ENCODE measurements at regions not wholly inside any gene's neighbourhood (a gene's known extent, or its start where the extent isn't known, plus 50 kb on each side); places are given as distances from the start of the nearest gene placed in this dataset.

DNA sequence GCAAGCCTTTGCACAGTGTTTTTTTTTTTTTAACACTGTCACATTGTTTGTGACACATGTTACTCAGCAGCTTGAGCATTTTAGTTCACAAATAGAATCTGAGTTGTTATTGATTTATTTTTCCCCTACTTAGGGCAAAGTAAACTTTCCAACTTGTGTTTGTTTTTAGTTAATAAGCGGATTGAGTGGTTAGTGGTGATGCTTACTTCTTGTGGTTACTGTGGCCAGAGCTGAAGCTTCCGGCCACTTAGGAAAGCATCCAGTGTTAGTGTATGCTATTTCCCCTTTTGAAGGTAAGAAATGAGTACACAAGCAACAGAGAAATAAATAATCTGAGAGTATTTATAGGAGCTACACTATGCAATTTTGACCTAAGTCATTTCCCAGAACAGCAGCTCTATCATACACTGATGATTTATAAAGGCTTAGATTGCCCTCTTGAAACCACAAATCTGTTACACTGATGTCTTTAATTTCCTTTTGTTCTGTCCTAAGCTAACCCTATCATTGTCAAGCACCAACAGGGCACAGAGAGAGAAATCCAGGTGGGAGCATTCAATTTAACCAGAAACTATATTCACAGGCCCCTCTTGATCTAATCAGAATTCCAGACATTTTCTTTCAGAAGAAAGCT, 2464.6 kb downstream of the PCDH7 start:
- Histone ChIP-seq H3K9ac (ENCODE audit: low read depth, low read length) (no peak overlapping the region), H3K9me3 (ENCODE audit: control insufficient read depth, insufficient read depth, low read length) (no peaks in the 10 kb centered on the region), H3K36me3 (ENCODE audit: insufficient read depth, low read length) (no peaks in the 10 kb centered on the region), H3K4me1 (ENCODE audit: insufficient read depth, low read length) (no peaks in the 10 kb centered on the region)

DNA sequence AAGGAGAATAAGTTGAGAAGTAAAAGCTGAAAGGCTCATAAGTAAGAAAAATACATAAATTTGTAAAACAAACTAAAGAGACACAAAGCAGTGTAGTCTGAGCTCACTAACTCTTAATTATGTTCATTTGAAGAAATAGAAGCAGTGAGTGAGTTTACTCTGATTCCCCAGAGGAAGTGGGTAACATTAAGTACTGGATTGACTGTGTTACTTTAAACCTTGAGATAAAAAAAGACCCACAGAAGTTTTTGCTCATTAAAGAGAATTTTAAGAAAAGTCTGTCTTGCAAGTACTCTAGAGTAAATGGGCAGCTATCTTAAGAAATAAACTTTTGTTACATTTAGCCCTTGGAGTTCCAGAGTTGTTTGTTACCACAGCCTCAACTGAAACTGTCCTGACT, 2466.9 kb downstream of the PCDH7 start:
- Histone ChIP-seq H3K4me1 (ENCODE audit: insufficient read depth, low read length) (no peaks in the 10 kb centered on the region), H3K9me3 (ENCODE audit: control insufficient read depth, insufficient read depth, low read length) (no peaks in the 10 kb centered on the region), H3K36me3 (ENCODE audit: insufficient read depth, low read length) (no peaks in the 10 kb centered on the region), H3K9ac (ENCODE audit: low read depth, low read length) (no peak overlapping the region)

DNA sequence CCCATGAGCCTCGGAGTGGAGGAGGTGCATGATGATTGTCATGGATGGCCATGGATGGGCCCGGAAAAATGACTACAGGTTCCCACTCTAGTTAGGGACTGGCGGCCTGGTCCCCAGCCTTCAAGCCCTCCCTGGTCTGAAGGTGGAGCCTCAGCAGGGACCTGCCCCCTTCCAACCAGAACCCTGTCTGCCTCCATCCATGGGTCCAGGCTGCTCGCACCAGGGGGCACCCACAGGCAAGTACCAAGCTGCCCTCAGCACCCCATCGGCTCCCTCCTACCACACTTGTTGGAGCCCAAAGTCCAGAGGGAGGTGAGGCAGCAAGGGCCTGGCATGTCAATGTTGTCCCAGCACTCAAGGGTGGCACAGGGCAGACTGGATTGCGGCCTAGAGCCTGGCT, 2468.6 kb downstream of the PCDH7 start:
- H3K4me1 ChIP-seq (ENCODE audit: insufficient read depth, low read length), result no peaks in the 10 kb centered on the region
- no peaks in the 10 kb centered on the region for H3K36me3 ChIP-seq (ENCODE audit: insufficient read depth, low read length)
- H3K9me3 ChIP-seq (ENCODE audit: control insufficient read depth, insufficient read depth, low read length), result no peaks in the 10 kb centered on the region
- H3K9ac ChIP-seq (ENCODE audit: low read depth, low read length), result no peak overlapping the region

DNA sequence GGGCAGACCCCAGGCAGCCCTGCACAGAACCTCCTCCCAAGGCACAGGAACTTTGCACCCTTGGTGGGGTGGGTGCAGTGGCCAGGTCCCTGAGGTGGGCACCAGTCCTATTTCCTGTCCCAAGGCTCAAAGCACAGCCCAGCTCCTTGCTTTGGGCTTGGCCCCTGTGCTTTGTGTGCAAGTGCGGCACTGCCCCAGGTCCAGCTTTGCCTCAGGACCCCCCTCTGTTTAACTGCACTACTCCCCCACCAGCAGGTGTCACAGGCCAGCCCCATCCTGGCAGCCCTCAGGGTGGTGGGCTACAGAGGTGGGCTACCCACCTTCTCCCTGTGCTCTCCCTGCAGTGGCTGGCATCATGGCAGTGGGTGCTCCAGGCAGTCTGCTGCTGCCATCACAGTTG, 2469.0 kb downstream of the PCDH7 start:
- Histone ChIP-seq H3K36me3 (ENCODE audit: insufficient read depth, low read length) (no peaks in the 10 kb centered on the region), H3K9me3 (ENCODE audit: control insufficient read depth, insufficient read depth, low read length) (no peaks in the 10 kb centered on the region), H3K9ac (ENCODE audit: low read depth, low read length) (no peak overlapping the region), H3K4me1 (ENCODE audit: insufficient read depth, low read length) (no peaks in the 10 kb centered on the region)

DNA sequence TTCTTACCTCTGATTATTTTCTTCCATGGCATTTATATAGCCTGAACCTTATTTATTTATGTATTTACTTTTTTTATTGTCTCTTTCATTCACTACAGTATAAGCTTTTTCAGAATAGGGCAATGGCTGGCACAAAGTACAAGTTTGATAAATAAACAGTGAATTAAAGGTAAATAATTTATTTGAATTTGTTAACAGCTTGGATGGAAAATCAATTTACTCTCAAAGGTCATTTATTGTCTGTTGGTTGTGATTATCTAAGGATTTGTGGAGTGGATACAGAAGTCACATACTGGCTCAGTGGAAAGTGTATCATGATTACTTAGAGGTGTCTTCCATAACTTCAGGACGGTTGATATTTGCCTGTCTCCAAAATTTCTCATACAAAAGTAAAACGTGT, 2472.9 kb downstream of the PCDH7 start:
- Histone ChIP-seq H3K36me3 (ENCODE audit: insufficient read depth, low read length) (no peaks in the 10 kb centered on the region), H3K4me1 (ENCODE audit: insufficient read depth, low read length) (no peaks in the 10 kb centered on the region), H3K9ac (ENCODE audit: low read depth, low read length) (no peak overlapping the region), H3K9me3 (ENCODE audit: control insufficient read depth, insufficient read depth, low read length) (no peaks in the 10 kb centered on the region)

DNA sequence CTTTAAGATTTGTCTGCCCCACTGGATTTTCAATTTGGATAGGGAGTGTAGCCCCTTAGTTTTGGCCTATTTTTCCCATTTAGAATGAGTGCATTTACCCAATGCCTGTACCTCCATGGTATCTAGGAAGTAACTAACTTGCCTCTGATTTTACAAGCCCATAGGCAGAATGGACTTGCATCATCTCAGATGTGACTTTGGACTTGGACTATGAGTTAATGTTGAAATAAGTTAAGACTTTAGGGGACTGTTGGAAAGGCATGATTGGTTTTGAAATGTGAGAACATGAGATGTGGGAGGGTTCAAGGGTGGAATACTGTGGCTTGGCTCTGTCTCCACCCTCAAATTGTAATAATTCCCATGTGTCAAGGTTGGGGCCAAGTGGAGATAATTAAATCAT, 2480.2 kb downstream of the PCDH7 start:
- H3K9ac ChIP-seq (ENCODE audit: low read depth, low read length), result no peak overlapping the region
- H3K4me1 ChIP-seq (ENCODE audit: insufficient read depth, low read length), result no peaks in the 10 kb centered on the region
- H3K9me3 ChIP-seq (ENCODE audit: control insufficient read depth, insufficient read depth, low read length), result no peaks in the 10 kb centered on the region; the same call in 1 of the 2 replicates
- no peaks in the 10 kb centered on the region for H3K36me3 ChIP-seq (ENCODE audit: insufficient read depth, low read length)

DNA sequence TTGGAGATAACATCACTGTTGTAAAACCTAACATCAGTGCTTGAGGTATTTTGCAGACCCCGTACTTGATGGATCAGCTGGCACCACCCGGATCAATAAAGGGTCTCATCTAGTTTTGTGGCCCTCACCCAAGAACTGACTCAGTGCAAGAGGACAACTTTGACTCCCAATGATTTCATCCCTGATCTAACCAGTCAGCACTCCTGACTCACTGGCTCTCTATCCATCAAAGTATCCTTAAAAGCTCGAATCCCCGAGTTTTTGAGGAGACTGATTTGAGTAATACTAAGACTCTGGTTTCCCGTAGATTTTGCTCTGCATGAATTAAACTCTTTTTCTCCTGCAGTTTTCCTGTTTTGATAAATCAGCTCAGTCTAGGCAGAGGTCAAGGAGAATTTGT, 2498.1 kb downstream of the PCDH7 start:
- Histone ChIP-seq H3K36me3 (ENCODE audit: insufficient read depth, low read length) (no peaks in the 10 kb centered on the region), H3K9me3 (ENCODE audit: control insufficient read depth, insufficient read depth, low read length) (no peaks in the 10 kb centered on the region), H3K9ac (ENCODE audit: low read depth, low read length) (no peak overlapping the region), H3K4me1 (ENCODE audit: insufficient read depth, low read length) (peaks cover 6% of the 10 kb centered on the region; the same call in 1 of the 2 replicates)

DNA sequence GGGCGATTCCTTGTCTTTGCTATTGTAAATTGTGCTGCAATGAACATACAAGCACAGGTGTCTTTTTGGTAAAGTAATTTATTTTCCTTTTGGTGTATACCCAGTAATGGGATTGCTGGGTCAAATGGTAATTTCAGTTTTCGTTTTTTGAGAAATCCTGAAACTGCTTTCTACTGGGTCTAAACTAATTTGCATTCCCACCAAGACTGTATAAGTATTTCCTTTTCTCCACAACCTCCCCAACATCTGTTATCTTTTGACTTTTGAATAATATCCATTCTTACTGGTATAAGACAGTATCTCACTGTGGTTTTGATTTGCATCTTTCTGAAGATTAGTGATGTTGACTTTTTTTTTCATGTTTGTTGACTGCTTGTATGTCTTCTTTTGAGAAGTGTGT, 2506.0 kb downstream of the PCDH7 start:
- H3K36me3 ChIP-seq (ENCODE audit: insufficient read depth, low read length), result no peaks in the 10 kb centered on the region
- H3K9me3 ChIP-seq (ENCODE audit: control insufficient read depth, insufficient read depth, low read length), result no peaks in the 10 kb centered on the region; the same call in none of the 2 replicates

DNA sequence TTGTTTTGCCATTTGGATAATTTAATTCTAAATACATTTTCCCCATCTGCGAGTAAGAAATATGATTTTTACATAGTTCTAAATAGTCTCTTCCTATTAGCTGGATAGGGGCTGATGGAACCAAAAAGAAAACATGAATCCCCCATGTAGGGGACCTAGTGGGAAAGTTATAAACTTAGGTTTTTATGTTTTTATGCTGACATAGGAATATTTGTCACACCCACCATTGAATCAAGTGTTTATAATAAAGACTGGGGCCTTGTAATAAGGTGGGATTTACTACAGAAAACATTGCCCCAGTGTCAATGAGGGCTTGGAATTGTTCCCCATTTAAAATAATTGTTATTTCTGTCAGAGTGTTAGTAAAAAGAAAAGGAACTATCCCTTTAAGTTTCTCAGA, 2506.6 kb downstream of the PCDH7 start:
- no peaks in the 10 kb centered on the region for H3K36me3 ChIP-seq (ENCODE audit: insufficient read depth, low read length)
- H3K4me1 ChIP-seq (ENCODE audit: insufficient read depth, low read length), result no peaks in the 10 kb centered on the region
- H3K9ac ChIP-seq (ENCODE audit: low read depth, low read length), result no peak overlapping the region
- H3K9me3 ChIP-seq (ENCODE audit: control insufficient read depth, insufficient read depth, low read length), result no peaks in the 10 kb centered on the region; the same call in none of the 2 replicates

More for the DNA sequence above, 2506.0 kb downstream of the PCDH7 start:
- H3K9ac ChIP-seq (ENCODE audit: low read depth, low read length), result no peak overlapping the region
- no peaks in the 10 kb centered on the region for H3K4me1 ChIP-seq (ENCODE audit: insufficient read depth, low read length)

DNA sequence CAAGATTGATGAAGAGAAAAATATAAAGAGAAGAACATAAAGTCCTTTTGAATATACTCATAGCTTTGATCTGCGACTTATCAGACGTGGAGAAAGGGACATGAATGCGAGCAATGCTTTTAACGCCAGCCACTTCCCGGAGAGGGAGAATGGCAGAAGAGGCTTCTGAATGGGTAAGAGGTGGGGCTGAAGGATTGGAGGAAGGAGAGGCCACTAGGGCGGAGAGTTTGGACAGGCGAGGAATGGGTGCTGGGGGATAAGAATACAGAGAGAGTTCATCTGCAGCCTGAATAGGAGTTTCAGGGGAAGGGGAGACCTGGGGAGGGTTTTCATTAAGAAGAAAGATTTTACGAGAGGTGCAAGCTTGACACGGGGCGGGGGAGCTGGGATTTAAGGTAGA, 2534.9 kb downstream of the PCDH7 start:
- Histone ChIP-seq H3K4me1 (ENCODE audit: insufficient read depth, low read length) (no peaks in the 10 kb centered on the region), H3K9me3 (ENCODE audit: control insufficient read depth, insufficient read depth, low read length) (no peaks in the 10 kb centered on the region), H3K9ac (ENCODE audit: low read depth, low read length) (no peak overlapping the region), H3K36me3 (ENCODE audit: insufficient read depth, low read length) (no peaks in the 10 kb centered on the region)

DNA sequence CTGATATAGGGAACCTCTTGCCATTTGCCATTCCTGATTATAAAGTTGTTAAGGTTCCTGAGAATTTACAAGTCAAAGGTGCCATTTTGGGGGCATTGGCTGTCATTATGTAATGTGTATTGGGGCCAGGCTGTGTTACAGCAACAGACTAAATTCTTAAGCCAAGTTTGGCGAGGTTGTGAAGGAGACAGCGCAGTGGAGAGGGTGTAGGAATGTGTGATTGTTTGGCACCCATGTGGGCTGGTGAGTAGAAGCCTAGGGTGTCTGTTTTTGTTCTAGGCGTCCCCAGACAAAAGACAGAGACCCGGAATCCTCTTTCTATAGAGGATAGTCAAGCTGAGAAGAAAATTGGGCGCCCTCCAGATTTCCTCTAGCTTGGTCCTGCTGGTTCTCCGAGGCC, 2535.3 kb downstream of the PCDH7 start:
- no peaks in the 10 kb centered on the region for H3K4me1 ChIP-seq (ENCODE audit: insufficient read depth, low read length)
- H3K36me3 ChIP-seq (ENCODE audit: insufficient read depth, low read length), result no peaks in the 10 kb centered on the region
- H3K9me3 ChIP-seq (ENCODE audit: control insufficient read depth, insufficient read depth, low read length), result no peaks in the 10 kb centered on the region
- no peak overlapping the region for H3K9ac ChIP-seq (ENCODE audit: low read depth, low read length)

DNA sequence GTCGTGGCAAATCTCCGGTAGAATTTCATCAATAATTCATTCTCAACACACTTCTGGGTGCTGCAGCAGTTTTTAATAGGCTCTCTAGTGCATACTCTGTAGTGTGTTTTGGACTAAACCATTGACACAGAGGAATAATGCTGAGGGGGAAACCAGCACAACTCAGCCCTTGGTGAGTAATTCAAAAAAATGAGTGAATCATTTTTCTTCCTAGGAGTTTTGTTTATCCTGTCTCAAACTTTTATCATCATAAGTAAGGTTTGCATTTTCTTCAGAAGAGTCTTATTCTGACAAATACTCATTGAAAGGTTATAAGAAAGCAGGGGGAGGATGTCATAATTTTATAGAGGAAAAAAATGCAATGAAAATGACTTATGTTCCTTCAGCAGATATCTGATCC, 2542.7 kb downstream of the PCDH7 start:
- Histone ChIP-seq H3K4me1 (ENCODE audit: insufficient read depth, low read length) (no peaks in the 10 kb centered on the region), H3K9ac (ENCODE audit: low read depth, low read length) (no peak overlapping the region), H3K36me3 (ENCODE audit: insufficient read depth, low read length) (no peaks in the 10 kb centered on the region), H3K9me3 (ENCODE audit: control insufficient read depth, insufficient read depth, low read length) (no peaks in the 10 kb centered on the region)

DNA sequence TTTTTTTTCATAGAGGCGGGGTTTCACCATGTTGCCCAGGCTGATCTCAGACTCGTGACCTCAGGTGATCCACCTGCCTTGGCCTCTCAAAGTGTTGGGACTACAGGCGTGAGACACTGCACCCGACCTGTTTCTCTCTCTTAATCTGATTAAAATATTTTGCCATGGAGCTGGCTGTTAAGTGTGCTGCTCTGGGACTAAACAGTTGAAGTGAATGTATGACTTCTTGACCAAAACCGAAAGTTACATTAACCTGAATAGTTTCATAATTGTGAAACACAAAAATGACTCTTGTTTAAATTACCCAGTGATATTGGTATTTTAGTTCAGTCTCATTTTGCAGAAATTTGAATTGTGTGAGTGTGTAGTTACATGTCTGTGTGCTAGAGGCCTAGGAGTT, 2548.6 kb downstream of the PCDH7 start:
- H3K9ac ChIP-seq (ENCODE audit: low read depth, low read length), result no peak overlapping the region
- no peaks in the 10 kb centered on the region for H3K36me3 ChIP-seq (ENCODE audit: insufficient read depth, low read length)
- H3K9me3 ChIP-seq (ENCODE audit: control insufficient read depth, insufficient read depth, low read length), result no peaks in the 10 kb centered on the region

DNA sequence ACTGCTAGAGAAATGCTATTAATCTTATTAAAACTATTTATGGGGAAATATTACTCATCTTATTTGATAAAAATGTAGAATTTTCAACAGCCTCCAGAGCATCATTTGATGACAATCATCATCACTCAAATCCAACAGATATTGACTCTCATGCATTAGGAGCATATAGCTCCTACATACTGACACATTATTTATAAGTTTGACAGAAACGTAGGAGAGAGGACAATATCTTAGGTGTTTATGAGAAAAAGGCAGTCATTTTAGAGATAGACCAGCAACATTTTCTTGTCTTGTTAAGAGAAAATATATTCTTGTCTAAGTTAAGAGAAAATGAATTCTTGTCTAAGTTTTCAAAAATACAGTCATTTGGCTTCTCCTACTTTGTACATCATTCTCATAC, 2550.2 kb downstream of the PCDH7 start:
- Histone ChIP-seq H3K4me1 (ENCODE audit: insufficient read depth, low read length) (no peaks in the 10 kb centered on the region), H3K36me3 (ENCODE audit: insufficient read depth, low read length) (no peaks in the 10 kb centered on the region), H3K9ac (ENCODE audit: low read depth, low read length) (no peak overlapping the region), H3K9me3 (ENCODE audit: control insufficient read depth, insufficient read depth, low read length) (no peaks in the 10 kb centered on the region)

More for the DNA sequence above, 2548.6 kb downstream of the PCDH7 start:
- no peaks in the 10 kb centered on the region for H3K4me1 ChIP-seq (ENCODE audit: insufficient read depth, low read length)

DNA sequence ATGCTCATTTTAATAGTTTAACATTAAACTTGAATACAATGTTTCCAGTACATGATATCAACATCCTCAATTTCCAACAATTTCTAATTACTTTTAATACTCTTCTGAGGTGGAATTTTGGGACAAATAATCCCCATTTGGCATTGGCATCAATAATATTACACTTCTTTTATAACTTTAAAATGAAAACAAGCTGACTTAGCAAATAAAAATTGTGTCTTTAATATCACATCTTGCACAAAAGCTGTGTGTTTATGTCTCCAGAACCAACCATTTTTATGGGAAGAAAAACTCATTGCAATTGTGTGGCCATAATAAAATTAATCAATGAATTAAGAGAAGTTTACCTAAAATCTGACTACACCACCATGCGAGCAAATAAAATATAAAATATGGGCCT, 2552.6 kb downstream of the PCDH7 start:
- no peaks in the 10 kb centered on the region for H3K9me3 ChIP-seq (ENCODE audit: control insufficient read depth, insufficient read depth, low read length)
- H3K36me3 ChIP-seq (ENCODE audit: insufficient read depth, low read length), result no peaks in the 10 kb centered on the region
- no peak overlapping the region for H3K9ac ChIP-seq (ENCODE audit: low read depth, low read length)
- no peaks in the 10 kb centered on the region for H3K4me1 ChIP-seq (ENCODE audit: insufficient read depth, low read length)

DNA sequence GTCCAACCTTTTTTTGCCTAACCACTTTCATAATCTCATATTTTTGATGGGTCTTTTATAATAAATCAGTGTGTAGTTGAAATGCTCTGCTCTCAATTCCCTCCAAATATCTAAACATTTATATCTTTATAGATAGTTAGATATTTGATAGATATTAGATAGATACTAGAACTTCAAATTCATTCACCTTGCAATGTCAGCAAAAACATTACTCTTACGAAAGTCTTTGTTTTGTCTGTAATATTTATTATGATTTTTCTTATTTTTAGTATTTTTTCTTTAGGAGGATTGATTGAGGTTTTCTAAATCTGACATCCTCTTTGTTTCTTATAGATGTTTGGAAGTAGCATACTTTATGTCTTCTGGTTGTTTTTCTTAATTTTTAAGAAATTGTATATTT, 2563.6 kb downstream of the PCDH7 start:
- no peaks in the 10 kb centered on the region for H3K36me3 ChIP-seq (ENCODE audit: insufficient read depth, low read length)
- no peaks in the 10 kb centered on the region for H3K4me1 ChIP-seq (ENCODE audit: insufficient read depth, low read length)
- no peak overlapping the region for H3K9ac ChIP-seq (ENCODE audit: low read depth, low read length)
- no peaks in the 10 kb centered on the region for H3K9me3 ChIP-seq (ENCODE audit: control insufficient read depth, insufficient read depth, low read length)

Measured in ES-I3 (cell line).